B cell (primary cell): ENCODE measurements at regions not wholly inside any gene's neighbourhood (a gene's known extent, or its start where the extent isn't known, plus 50 kb on each side); places are given as distances from the start of the nearest gene placed in this dataset.
"Not testable (repeated sequence)": the region's sequence is repeated elsewhere in the genome, so short reads cannot be mapped to it uniquely, and the experiment has no call there.

Experiments used
- EZH2 ChIP-seq: IDR thresholded peaks from 2 replicates; pipeline ENCODE4 v1.6.1; 2012; ENCODE audit warnings: borderline replicate concordance, low read depth, mild to moderate bottlenecking, moderate library complexity, low read length; ENCODE audit not compliant: insufficient read depth, poor library complexity, severe bottlenecking
- TF ChIP-seq, protein P1 (sequence below): fragments of 200-600 bp; IDR thresholded peaks from one replicate; pipeline ENCODE4 v1.8.0; 2022; ENCODE audit warnings: antibody characterized with exemption, mild to moderate bottlenecking

- TF ChIP-seq EZH2 = not testable (repeated sequence)
- TF ChIP-seq, protein P1, sequence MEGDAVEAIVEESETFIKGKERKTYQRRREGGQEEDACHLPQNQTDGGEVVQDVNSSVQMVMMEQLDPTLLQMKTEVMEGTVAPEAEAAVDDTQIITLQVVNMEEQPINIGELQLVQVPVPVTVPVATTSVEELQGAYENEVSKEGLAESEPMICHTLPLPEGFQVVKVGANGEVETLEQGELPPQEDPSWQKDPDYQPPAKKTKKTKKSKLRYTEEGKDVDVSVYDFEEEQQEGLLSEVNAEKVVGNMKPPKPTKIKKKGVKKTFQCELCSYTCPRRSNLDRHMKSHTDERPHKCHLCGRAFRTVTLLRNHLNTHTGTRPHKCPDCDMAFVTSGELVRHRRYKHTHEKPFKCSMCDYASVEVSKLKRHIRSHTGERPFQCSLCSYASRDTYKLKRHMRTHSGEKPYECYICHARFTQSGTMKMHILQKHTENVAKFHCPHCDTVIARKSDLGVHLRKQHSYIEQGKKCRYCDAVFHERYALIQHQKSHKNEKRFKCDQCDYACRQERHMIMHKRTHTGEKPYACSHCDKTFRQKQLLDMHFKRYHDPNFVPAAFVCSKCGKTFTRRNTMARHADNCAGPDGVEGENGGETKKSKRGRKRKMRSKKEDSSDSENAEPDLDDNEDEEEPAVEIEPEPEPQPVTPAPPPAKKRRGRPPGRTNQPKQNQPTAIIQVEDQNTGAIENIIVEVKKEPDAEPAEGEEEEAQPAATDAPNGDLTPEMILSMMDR = not testable (repeated sequence)
These were observed 249.6 kb upstream of the RASGRP1 start for GRCh38 chr15:38814254-38814653.
